Small intestine (tissue), 7 donors: ENCODE measurements at regions not wholly inside any gene's neighbourhood (a gene's known extent, or its start where the extent isn't known, plus 50 kb on each side); places are given as distances from the start of the nearest gene placed in this dataset.
A peak's percentile ranks its signal among the peaks of the same experiment; 100 is the strongest.
"Not testable (repeated sequence)": the region's sequence is repeated elsewhere in the genome, so short reads cannot be mapped to it uniquely, and the experiment has no call there.

ENCODE experiments used
- DNase-seq, 2 donors: peaks; one replicate each; pipeline versions ENCODE4 v3.0.0 to v3.0.0-alpha.2; 2013
- FAIRE-seq: peaks from 2 replicates; lab custom pipeline; 2012; peaks lifted over from hg19 to GRCh38; lab: Jason Lieb, UNC
- H3K27ac ChIP-seq, 3 donors: one replicate each; pipeline ENCODE4 v1.5.1; 2013; ENCODE audit warnings: low read length in 2 of 3, mild to moderate bottlenecking in 2 of 3, control low read depth in 1 of 3, inconsistent platforms in 1 of 3, low read depth in 1 of 3, moderate library complexity in 1 of 3
- H3K27me3 ChIP-seq, 3 donors: one replicate each; pipeline ENCODE4 v1.6.1; 2013; ENCODE audit warnings: low read length in 3 of 3, inconsistent platforms in 1 of 3; ENCODE audit not compliant: control insufficient read depth in 3 of 3, insufficient read depth in 3 of 3
- H3K36me3 ChIP-seq, 3 donors: one replicate each; pipeline ENCODE4 v1.6.1; 2013; ENCODE audit warnings: low read length in 3 of 3, inconsistent platforms in 1 of 3, low read depth in 1 of 3, mild to moderate bottlenecking in 1 of 3, moderate library complexity in 1 of 3; ENCODE audit not compliant: control insufficient read depth in 3 of 3, insufficient read depth in 2 of 3
- H3K4me1 ChIP-seq, 3 donors: one replicate each; pipeline ENCODE4 v1.6.1; 2013; ENCODE audit warnings: low read length in 2 of 3, inconsistent platforms in 1 of 3, low read depth in 1 of 3, mild to moderate bottlenecking in 1 of 3, moderate library complexity in 1 of 3; ENCODE audit not compliant: control insufficient read depth in 3 of 3, insufficient read depth in 2 of 3
- H3K4me3 ChIP-seq, 3 donors: one replicate each; pipeline ENCODE4 v1.5.1; 2013; ENCODE audit warnings: low read length in 3 of 3, control low read depth in 1 of 3, inconsistent platforms in 1 of 3, low read depth in 1 of 3, mild to moderate bottlenecking in 1 of 3, moderate library complexity in 1 of 3
- H3K9me3 ChIP-seq, 2 donors: one replicate each; pipeline ENCODE4 v1.6.1; 2013; ENCODE audit warnings: low read depth in 1 of 2, low read length in 1 of 2; ENCODE audit not compliant: control insufficient read depth in 2 of 2, insufficient read depth in 1 of 2
- WGBS, 3 donors: extraction: QIAGEN DNeasy Blood & Tissue Kit; methylation state at CpG; one replicate each; pipeline ENCODE4 v1.1.7; 2013; 5-methylcytosine and 5-hydroxymethylcytosine counted together
- donor health status: healthy with polysubstance abuse.
- donor health status: control.
- donor health status: control.
- donor health status: Bipolar disorder and iron deficiency.
- donor health status: healthy.

- 62 to 74% (median 67%) methylated on average over 3 of the region's 3 CpGs for WGBS, 3 donors
- not testable (repeated sequence) for H3K4me3 ChIP-seq, H3K4me1 ChIP-seq, H3K36me3 ChIP-seq, H3K27me3 ChIP-seq, FAIRE-seq, H3K27ac ChIP-seq, H3K9me3 ChIP-seq, DNase-seq
Observed at GRCh38 chr4:10388146-10388545, 69.1 kb downstream of the ZNF518B start.

- Histone ChIP-seq H3K36me3 (no peaks in the 10 kb centered on the region), H3K27me3 (no peaks in the 10 kb centered on the region), H3K9me3 (no peaks in the 10 kb centered on the region), H3K27ac (no peak overlapping the region), H3K4me1 (no peaks in the 10 kb centered on the region), H3K4me3 (no peak overlapping the region)
- FAIRE-seq = no peak
- WGBS, 3 donors = 86 to 89% (median 89%) methylated on average over 3 of the region's 3 CpGs
- DNase-seq = no peak
Observed at GRCh38 chr4:10385994-10386394, 71.2 kb downstream of the ZNF518B start.

GRCh38 chr4:10384974-10385373 lies 72.3 kb downstream of the ZNF518B start:
- no peaks in the 10 kb centered on the region for H3K36me3 ChIP-seq
- WGBS, 3 donors = 53 to 88% (median 81%) methylated on average over 1 of the region's 1 CpG
- FAIRE-seq = no peak

GRCh38 chr4:10383417-10383816 lies 73.8 kb downstream of the ZNF518B start:
- FAIRE-seq = no peak

More at GRCh38 chr4:10384974-10385373, 72.3 kb downstream of the ZNF518B start:
- no peaks in the 10 kb centered on the region for H3K27me3 ChIP-seq
- H3K4me3 ChIP-seq = no peak overlapping the region
- no peak overlapping the region for H3K27ac ChIP-seq
- no peaks in the 10 kb centered on the region for H3K9me3 ChIP-seq
- no peak for DNase-seq
- H3K4me1 ChIP-seq = no peaks in the 10 kb centered on the region

GRCh38 chr4:10382171-10382570 lies 75.1 kb downstream of the ZNF518B start:
- not testable (repeated sequence) for FAIRE-seq, H3K27me3 ChIP-seq, H3K27ac ChIP-seq, H3K36me3 ChIP-seq, H3K9me3 ChIP-seq, DNase-seq, H3K4me1 ChIP-seq, H3K4me3 ChIP-seq
- WGBS, 3 donors = 80 to 89% (median 88%) methylated on average over 1 of the region's 1 CpG

More at GRCh38 chr4:10383417-10383816, 73.8 kb downstream of the ZNF518B start:
- Histone ChIP-seq H3K4me3 (no peak overlapping the region), H3K4me1 (no peaks in the 10 kb centered on the region), H3K27me3 (no peaks in the 10 kb centered on the region), H3K36me3 (no peaks in the 10 kb centered on the region), H3K27ac (no peak overlapping the region), H3K9me3 (no peaks in the 10 kb centered on the region)
- WGBS, 3 donors = 7 to 44% (median 18%) methylated on average over 3 of the region's 3 CpGs
- DNase-seq = peak; percentile 6 to 77

- DNase-seq (no peak), FAIRE-seq (no peak)
- H3K27me3 ChIP-seq = no peaks in the 10 kb centered on the region
- H3K4me1 ChIP-seq = no peaks in the 10 kb centered on the region
- H3K36me3 ChIP-seq = no peaks in the 10 kb centered on the region
- H3K4me3 ChIP-seq = no peak overlapping the region
- no peak overlapping the region for H3K27ac ChIP-seq
- WGBS, 3 donors = 78 to 91% (median 85%) methylated on average over 4 of the region's 4 CpGs
- no peaks in the 10 kb centered on the region for H3K9me3 ChIP-seq
Observed at GRCh38 chr4:10381146-10381545, 76.1 kb downstream of the ZNF518B start.

- DNase-seq (no peak), FAIRE-seq (no peak)
- Histone ChIP-seq H3K4me1 (no peaks in the 10 kb centered on the region), H3K9me3 (no peaks in the 10 kb centered on the region), H3K36me3 (no peaks in the 10 kb centered on the region), H3K27ac (no peak overlapping the region), H3K4me3 (no peak overlapping the region), H3K27me3 (no peaks in the 10 kb centered on the region)
- WGBS, 3 donors = 0% methylated on average over 1 of the region's 1 CpG
Observed at GRCh38 chr4:10380735-10381134, 76.5 kb downstream of the ZNF518B start.

GRCh38 chr4:10371869-10372471 lies 85.3 kb downstream of the ZNF518B start:
- no peaks in the 10 kb centered on the region for H3K36me3 ChIP-seq
- no peak overlapping the region for H3K27ac ChIP-seq
- 62 to 71% (median 62%) methylated on average over 4 of the region's 4 CpGs for WGBS, 3 donors
- no peak overlapping the region for H3K4me3 ChIP-seq
- DNase-seq (no peak), FAIRE-seq (no peak)
- no peaks in the 10 kb centered on the region for H3K9me3 ChIP-seq
- no peaks in the 10 kb centered on the region for H3K4me1 ChIP-seq
- H3K27me3 ChIP-seq = no peaks in the 10 kb centered on the region

- Histone ChIP-seq H3K36me3 (no peaks in the 10 kb centered on the region), H3K4me3 (no peak overlapping the region), H3K9me3 (no peaks in the 10 kb centered on the region), H3K27me3 (no peaks in the 10 kb centered on the region), H3K27ac (no peak overlapping the region), H3K4me1 (no peaks in the 10 kb centered on the region)
- WGBS, 3 donors = 69 to 75% (median 70%) methylated on average over 5 of the region's 5 CpGs
- FAIRE-seq (no peak), DNase-seq (no peak)
Observed at GRCh38 chr4:10371121-10371520, 86.1 kb downstream of the ZNF518B start.
